Progenitor cell of endocrine pancreas (in vitro differentiated cells): ENCODE measurements at regions not wholly inside any gene's neighbourhood (a gene's known extent, or its start where the extent isn't known, plus 50 kb on each side); places are given as distances from the start of the nearest gene placed in this dataset.

Source experiments
- DNase-seq: peaks from one replicate; pipeline ENCODE4 v3.0.0; 2021; ENCODE audit warnings: low spot score; ENCODE audit not compliant: unreplicated experiment
- H3K27ac Mint-ChIP-seq: 2 replicates; pipeline ENCODE4 v1.8.0; 2021; ENCODE audit warnings: mild to moderate bottlenecking, moderate library complexity, mixed read lengths
- H3K27me3 Mint-ChIP-seq: 2 replicates; pipeline ENCODE4 v1.8.0; 2021; ENCODE audit warnings: mixed read lengths
- H3K36me3 Mint-ChIP-seq: 2 replicates; pipeline ENCODE4 v1.8.0; 2022; ENCODE audit warnings: mixed read lengths; ENCODE audit not compliant: insufficient read depth
- H3K4me1 Mint-ChIP-seq: 2 replicates; pipeline ENCODE4 v1.8.0; 2021; ENCODE audit warnings: low read depth, mixed read lengths
- H3K4me3 Mint-ChIP-seq: 2 replicates; pipeline ENCODE4 v1.8.0; 2021; ENCODE audit warnings: low read depth, mild to moderate bottlenecking, moderate library complexity, mixed read lengths
- H3K9me3 Mint-ChIP-seq: 2 replicates; pipeline ENCODE4 v1.8.0; 2021; ENCODE audit warnings: low read depth, mixed read lengths
- CTCF ChIP-seq: fragments of 200-600 bp; sonication (generic); IDR thresholded peaks from one replicate; pipeline ENCODE4 v1.5.0; 2021; ENCODE audit warnings: antibody characterized with exemption, mild to moderate bottlenecking; ENCODE audit not compliant: unreplicated experiment

GRCh38 chr5:173816728-173817127 is 71.4 kb upstream of the CPEB4 start:
- H3K27ac Mint-ChIP-seq: no peak overlapping the region
- H3K4me1 Mint-ChIP-seq: peaks cover 3% of the 10 kb centered on the region
- H3K27me3 Mint-ChIP-seq: no peaks in the 10 kb centered on the region
- no peak for DNase-seq
- no peak overlapping the region for H3K4me3 Mint-ChIP-seq
- no peak for TF ChIP-seq CTCF
- no peaks in the 10 kb centered on the region for H3K36me3 Mint-ChIP-seq
- peaks cover 7% of the 10 kb centered on the region for H3K9me3 Mint-ChIP-seq

- Mint-ChIP-seq H3K27ac (no peak overlapping the region), H3K27me3 (no peaks in the 10 kb centered on the region), H3K4me3 (no peak overlapping the region), H3K4me1 (peaks cover 7% of the 10 kb centered on the region), H3K9me3 (peaks cover 7% of the 10 kb centered on the region), H3K36me3 (no peaks in the 10 kb centered on the region)
- DNase-seq: no peak
- no peak for TF ChIP-seq CTCF
Measured at GRCh38 chr5:173817561-173817960, 70.6 kb upstream of the CPEB4 start.

GRCh38 chr5:173819521-173819920 is 68.6 kb upstream of the CPEB4 start:
- TF ChIP-seq CTCF: no peak
- Mint-ChIP-seq H3K27me3 (no peaks in the 10 kb centered on the region), H3K4me3 (no peak overlapping the region), H3K36me3 (no peaks in the 10 kb centered on the region), H3K27ac (no peak overlapping the region), H3K9me3 (peaks cover 7% of the 10 kb centered on the region), H3K4me1 (peaks cover 22% of the 10 kb centered on the region)
- no peak for DNase-seq

GRCh38 chr5:173823274-173823644 is 64.9 kb upstream of the CPEB4 start:
- DNase-seq: no peak
- Mint-ChIP-seq H3K27me3 (no peaks in the 10 kb centered on the region), H3K4me3 (no peak overlapping the region), H3K27ac (peak overlapping the region; percentile 98), H3K9me3 (peaks cover 19% of the 10 kb centered on the region), H3K36me3 (no peaks in the 10 kb centered on the region), H3K4me1 (peaks cover 42% of the 10 kb centered on the region)
- TF ChIP-seq CTCF: no peak

- Mint-ChIP-seq H3K9me3 (peaks cover 20% of the 10 kb centered on the region), H3K27ac (peak overlapping the region; percentile 98), H3K27me3 (no peaks in the 10 kb centered on the region), H3K4me1 (peaks cover 42% of the 10 kb centered on the region), H3K36me3 (no peaks in the 10 kb centered on the region), H3K4me3 (peak overlapping the region; percentile 37)
- DNase-seq: peak; percentile 29
- no peak for TF ChIP-seq CTCF
Measured at GRCh38 chr5:173823721-173824567, 64.2 kb upstream of the CPEB4 start.
